ENCODE measurements at regions not wholly inside any gene's neighbourhood (a gene's known extent, or its start where the extent isn't known, plus 50 kb on each side); places are given as distances from the start of the nearest gene placed in this dataset.
A peak's percentile ranks its signal among the peaks of the same experiment; 100 is the strongest.

- Histone ChIP-seq H3K56ac (replicated peaks; ENCODE audit: insufficient read length, low read depth, low read length) (no peak overlapping the region), H2BK20ac (ENCODE audit: low read length) (peak overlapping the region; percentile 40; the same call in 1 of the 2 replicates), H3K27ac (ENCODE audit: low read depth, low read length) (no peak overlapping the region), H2AK5ac (ENCODE audit: low read depth, low read length) (no peak overlapping the region; the same call in 1 of the 2 replicates), H3K79me2 (ENCODE audit: control insufficient read depth in 1 of 2, insufficient read depth in 2 of 2, low read length in 2 of 2) (no peaks in the 10 kb centered on the region), H4K91ac (replicated peaks; ENCODE audit: insufficient read length, low read length) (no peak overlapping the region), H3K9me3 (ENCODE audit: insufficient read depth in 2 of 2, low read depth in 1 of 2, low read length in 1 of 2) (no peaks in the 10 kb centered on the region), H3K4ac (replicated peaks; ENCODE audit: insufficient read length, low read depth, low read length) (no peak overlapping the region), H3K36me3 (ENCODE audit: control insufficient read depth in 2 of 4, insufficient read depth in 4 of 4, low read length in 3 of 4) (no peaks in the 10 kb centered on the region), H3K4me3 (ENCODE audit: extremely low read depth in 1 of 4, insufficient read depth in 2 of 4, low read depth in 3 of 4, low read length in 4 of 4) (no peak overlapping the region), H2BK12ac (ENCODE audit: low read depth, low read length) (peak overlapping the region; percentile 96), H3K14ac (ENCODE audit: insufficient read length) (no peak overlapping the region), H2BK15ac (ENCODE audit: low read length) (no peak overlapping the region), H4K8ac (ENCODE audit: extremely low read depth, insufficient read depth, low read length) (peak overlapping the region; percentile 38; the same call in 1 of the 2 replicates), H3K4me1 (replicated peaks in 1 of 4; ENCODE audit: control insufficient read depth in 3 of 4, insufficient read depth in 4 of 4, low read length in 3 of 4) (peaks cover 0 to 4% (median 0%) of the 10 kb centered on the region in 4 experiments; a peak in 1 of 7 replicates), H3K79me1 (ENCODE audit: low read depth, low read length) (no peaks in the 10 kb centered on the region), H3K23me2 (ENCODE audit: low read depth, low read length) (no peaks in the 10 kb centered on the region), H3K4me2 (ENCODE audit: insufficient read depth in 1 of 2, low read depth in 2 of 2, low read length in 2 of 2) (no peak overlapping the region), H3K18ac (ENCODE audit: extremely low read depth, low read length) (no peak overlapping the region), H3K23ac (ENCODE audit: insufficient read length) (no peak overlapping the region), H2AFZ (ENCODE audit: low read length) (no peak overlapping the region), H3K9ac (replicated peaks in 1 of 4; ENCODE audit: extremely low read depth in 1 of 4, low read depth in 3 of 4, low read length in 3 of 4) (no peak overlapping the region), H4K5ac (ENCODE audit: insufficient read length, low read depth, low read length) (no peak overlapping the region), H3K27me3 (replicated peaks in 1 of 4; ENCODE audit: control insufficient read depth in 3 of 4, extremely low read depth in 1 of 4, insufficient read depth in 3 of 4, low read length in 3 of 4) (no peaks in the 10 kb centered on the region; a peak in 1 of 7 replicates), H2BK120ac (replicated peaks; ENCODE audit: low read depth, low read length) (no peak overlapping the region), H2BK5ac (ENCODE audit: low read depth, low read length) (peak overlapping the region; percentile 94), H4K20me1 (replicated peaks in 1 of 2; ENCODE audit: control insufficient read depth in 1 of 2, insufficient read depth in 2 of 2, low read length in 2 of 2) (no peaks in the 10 kb centered on the region)
- FAIRE-seq (no peak), DNase-seq (ENCODE audit: low read depth in 1 of 2, low spot score in 2 of 2) (no peak)
- ChIA-PET CTCF (ENCODE audit: partially characterized antibody) (no interaction called here), POLR2A (ENCODE audit: partially characterized antibody) (interaction anchor here (0.6 kb wide), 1 partner anchor 583 kb away, joined by 3 read pairs; no protein-coding TSS in a partner anchor)
- 94% methylated on average over 6 of the region's 6 CpGs; no CpG with 5 or more reads in 1 of the 2 experiments for whole genome bisulfite sequencing, 2 experiments (ENCODE audit: extremely low coverage in 1 of 2, insufficient coverage in 1 of 2, insufficient read length in 1 of 2, insufficient replicate concordance in 2 of 2, low coverage in 1 of 2, low lambda C conversion rate in 2 of 2, missing lambda C conversion rate in 1 of 2)
- TF ChIP-seq HDAC2 (IDR thresholded peaks at IDR 0.05; ENCODE audit: borderline replicate concordance in 1 of 2, low read depth in 2 of 2, low read length in 2 of 2) (no peak), RAD21 (IDR thresholded peaks at IDR 0.05 in 1 of 2, conservative IDR thresholded peaks at IDR 0.05 in 1 of 2; ENCODE audit: low read depth in 2 of 2, low read length in 2 of 2) (no peak), GTF2F1 (IDR thresholded peaks at IDR 0.05; ENCODE audit: borderline replicate concordance, low read depth, low read length) (no peak), RFX5 (IDR thresholded peaks at IDR 0.05; ENCODE audit: borderline replicate concordance, low read depth, low read length) (no peak), RNF2 (IDR thresholded peaks at IDR 0.05; ENCODE audit: borderline replicate concordance, low read depth, low read length, missing control alignments, poor library complexity, severe bottlenecking) (no peak), PHF8 (conservative IDR thresholded peaks at IDR 0.05; ENCODE audit: low read depth, low read length) (no peak), RBBP5 (IDR thresholded peaks at IDR 0.05; ENCODE audit: borderline replicate concordance, low read depth, low read length) (no peak), CBX5 (IDR thresholded peaks at IDR 0.05; ENCODE audit: low read depth, low read length) (no peak), POLR2AphosphoS5 (IDR thresholded peaks at IDR 0.05; ENCODE audit: low read depth, low read length) (no peak), BRCA1 (IDR thresholded peaks at IDR 0.05; ENCODE audit: low read depth, low read length) (no peak), TAF1 (IDR thresholded peaks at IDR 0.05; ENCODE audit: low read depth, low read length) (no peak), SRF (IDR thresholded peaks at IDR 0.05; ENCODE audit: low read depth, low read length) (no peak)
These were observed 567.5 kb downstream of the POM121L12 start for GRCh38 chr7:53602817-53603418.

Measured in H1 (cell line).